ENCODE measurements at regions not wholly inside any gene's neighbourhood (a gene's known extent, or its start where the extent isn't known, plus 50 kb on each side); places are given as distances from the start of the nearest gene placed in this dataset.

DNA sequence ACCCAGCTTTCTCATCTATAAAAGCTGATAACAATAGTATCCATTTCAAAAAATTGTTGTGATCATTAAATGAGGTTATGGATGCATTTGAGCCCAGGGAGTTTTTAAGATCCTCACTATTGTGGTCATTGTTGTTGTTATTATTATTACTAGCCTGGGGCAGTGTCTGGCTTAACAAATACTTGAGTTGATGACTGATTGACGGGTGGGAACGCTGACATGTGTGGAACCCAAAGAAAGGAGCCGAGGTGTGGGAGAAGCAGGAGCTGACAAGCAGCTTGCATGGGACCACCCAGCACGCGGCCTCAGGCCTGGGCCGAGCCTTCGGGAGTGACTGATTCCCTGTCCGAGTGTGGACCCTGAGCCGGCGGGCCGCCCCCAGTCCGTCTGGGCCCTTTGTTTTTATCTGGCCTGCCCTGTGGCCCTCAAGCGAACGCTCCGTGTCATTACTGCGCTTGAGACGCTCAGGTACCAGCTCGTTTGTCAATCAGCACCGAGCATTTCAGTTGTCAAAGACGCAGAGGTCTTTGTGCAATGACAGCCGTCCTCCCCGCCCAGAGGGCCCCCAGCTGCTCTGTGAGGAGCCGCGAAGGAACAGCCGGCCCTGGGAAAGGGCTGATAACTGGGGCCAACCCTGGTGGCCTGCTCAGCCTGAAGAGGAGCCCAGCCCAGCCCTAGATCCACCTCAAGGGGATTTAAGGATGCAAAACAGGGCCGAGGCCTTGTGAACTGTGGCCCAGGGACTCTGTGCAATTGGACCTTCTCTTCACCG, 132.9 kb upstream of the FOXF1 start:
- no peak for DNase-seq

DNA sequence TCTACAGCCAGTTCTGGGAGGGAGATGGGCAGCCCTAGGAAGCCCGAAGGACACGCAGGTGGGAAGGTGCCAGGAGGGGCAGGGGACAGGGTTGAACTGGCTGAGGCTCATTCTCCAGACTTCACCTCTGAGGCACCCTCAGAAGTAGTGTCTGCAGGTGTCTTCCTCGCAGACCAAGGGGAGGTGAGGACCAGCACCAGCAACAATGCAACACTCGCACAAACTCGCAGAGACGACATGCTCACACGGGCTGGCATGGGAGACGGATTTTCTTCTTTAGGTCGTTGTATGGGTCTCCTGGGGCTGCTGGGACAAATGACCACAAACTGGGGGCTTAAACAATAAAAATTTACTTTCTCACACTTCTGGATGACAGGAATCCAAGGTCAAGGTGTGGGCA, 132.2 kb upstream of the FOXF1 start:
- no peak for DNase-seq

DNA sequence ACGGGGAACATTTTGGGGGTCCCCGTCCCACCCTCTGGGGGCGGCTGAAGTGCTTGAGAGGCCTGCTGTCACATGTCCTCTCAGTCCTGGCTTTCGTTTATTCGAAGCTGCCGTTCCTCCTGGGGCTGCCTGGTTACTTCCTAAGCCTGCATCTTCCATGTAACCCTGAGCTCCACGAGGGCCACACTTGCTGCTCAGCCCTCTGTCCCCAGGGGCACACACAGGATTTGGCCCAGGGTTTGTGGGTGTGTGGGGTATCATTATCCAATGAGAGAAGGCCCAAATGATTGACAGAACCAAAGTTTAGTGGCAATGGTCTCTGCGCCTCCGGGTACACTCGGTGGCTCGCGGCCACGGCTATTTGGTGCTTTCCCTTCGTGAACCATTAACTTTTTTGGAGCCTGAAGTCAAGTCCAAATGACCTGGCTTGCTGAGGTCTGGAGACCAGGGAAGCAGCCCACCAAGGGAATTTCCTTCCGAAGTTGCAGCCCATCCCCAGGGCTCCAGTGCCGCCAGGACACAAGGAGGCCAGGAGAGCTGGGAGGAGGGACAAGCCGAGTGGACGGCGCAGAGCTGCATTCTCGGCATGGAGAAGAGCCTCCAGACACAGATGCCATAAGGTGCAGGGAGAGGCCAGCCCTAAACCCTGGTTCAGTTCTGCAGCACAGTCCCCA, 131.4 kb upstream of the FOXF1 start:
- no peak for DNase-seq

DNA sequence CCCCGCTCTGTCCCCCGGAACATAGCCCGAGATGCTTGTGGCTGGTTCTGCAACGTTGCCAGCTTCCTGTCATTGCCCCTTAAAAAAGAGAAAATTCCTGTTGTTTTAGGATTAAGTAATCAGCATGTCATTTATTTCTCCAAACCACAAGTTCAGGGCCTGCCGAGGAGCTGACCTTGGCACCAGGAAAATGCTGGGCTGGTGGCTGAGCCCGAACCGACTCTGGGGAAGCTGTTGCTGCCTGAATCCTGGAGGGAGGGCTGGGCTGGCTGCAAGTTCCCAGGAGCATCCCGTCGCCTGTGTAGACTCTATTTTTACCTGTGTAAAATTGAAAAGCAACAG, 130.9 kb upstream of the FOXF1 start:
- no peak for DNase-seq

DNA sequence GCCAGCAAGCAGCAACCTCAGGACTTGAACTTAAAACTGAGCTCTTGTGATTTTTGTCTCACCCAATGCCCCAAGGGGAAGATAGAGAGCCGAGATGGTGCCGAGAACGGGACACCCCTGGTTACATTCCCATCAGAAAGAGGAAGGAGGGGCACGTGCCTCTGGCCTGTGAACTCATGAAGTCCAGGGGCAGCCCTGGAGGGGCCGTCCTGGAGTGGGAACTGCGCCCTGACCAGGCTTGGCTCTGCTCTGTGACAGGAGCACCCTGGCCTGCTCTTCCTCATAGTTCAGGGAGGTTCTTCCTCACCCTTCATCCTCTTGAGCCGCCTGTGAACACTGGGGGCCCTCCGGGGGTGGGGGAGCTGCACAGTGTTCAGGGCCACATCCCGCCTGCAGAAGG, 130.3 kb upstream of the FOXF1 start:
- DNase-seq, result no peak

DNA sequence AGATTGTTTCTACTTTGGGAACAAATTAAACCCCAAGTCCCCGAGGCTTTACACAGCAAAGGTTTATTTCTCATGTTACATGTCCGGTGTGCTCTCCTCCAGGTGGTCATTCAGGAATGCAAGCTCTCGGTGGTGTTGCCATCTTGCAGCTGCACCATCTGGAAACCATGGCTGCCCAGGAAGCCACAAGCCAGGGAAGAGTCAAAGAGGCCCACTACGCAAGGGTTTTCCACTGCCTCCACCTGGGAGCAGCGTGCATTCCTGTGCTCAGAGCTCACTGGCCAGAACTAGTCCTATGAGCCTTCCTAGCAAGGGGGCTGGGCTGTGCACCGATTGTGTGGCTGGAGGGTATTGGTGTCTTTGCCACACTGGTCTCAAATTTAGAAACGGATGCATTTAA, 128.8 kb upstream of the FOXF1 start:
- no peak for DNase-seq

DNA sequence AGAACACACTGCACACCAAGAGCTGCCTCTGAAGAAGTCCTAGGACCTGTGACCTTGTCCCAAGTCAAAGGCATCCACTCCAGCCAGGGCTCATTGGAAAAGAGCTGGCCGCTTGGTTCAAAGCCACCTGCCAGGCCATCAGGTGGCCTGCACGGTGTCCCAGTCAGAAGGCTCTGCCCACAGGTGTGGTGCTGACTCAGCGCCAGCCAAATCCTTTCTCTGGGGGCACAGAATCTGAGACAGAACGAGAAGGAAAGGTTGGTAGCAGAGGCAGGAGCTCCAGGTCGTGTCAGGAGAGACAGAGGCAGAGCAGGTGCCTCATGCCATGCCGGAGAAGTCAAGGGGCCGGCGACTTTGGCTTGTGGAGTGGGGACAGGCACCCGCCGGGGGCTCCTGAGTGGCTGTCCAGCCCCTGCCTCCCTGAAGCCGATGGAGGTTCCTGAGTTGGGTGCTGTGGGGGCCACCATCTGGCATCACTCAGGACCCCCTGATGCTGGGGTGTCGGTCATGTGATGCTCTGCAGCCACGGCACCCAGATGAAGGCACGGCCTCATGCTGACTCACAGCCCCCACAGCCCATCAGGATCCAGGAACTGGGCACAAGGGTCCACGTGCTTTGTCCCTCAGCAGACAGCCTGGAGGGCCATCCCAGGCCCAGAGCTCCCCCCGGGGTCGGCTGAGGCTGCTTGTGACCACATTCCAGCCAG, 128.1 kb upstream of the FOXF1 start:
- no peak for DNase-seq

DNA sequence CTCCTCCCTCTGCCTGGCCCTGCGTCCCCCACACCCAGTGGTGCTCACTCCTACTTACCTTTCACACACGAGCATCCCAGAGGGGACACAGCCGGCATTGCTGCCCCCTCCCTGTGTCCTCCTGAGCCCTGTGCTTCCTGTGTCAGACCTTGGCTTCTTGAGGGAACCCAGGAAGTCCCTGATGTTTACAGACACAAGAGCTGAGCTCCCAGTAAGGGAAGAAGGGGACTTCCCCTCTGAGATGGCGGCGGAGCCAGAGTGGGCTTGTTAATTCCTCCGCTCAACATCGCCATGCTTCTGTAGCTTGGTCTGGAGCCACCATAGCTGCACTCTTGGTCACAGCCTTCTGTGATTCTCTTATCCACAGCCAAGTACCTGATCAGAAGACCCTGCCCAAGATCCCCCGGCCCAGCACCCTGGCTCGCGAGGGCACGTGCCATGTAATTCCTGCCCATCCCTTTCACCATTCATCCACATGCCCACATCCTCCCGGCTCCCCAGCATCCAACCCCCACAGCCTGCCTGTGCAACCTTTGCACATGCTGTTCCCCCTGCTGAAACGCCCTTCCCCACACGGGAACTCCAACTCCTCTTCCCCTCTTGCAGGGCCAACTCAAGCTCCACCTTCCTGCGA, 127.4 kb upstream of the FOXF1 start:
- DNase-seq, result no peak

DNA sequence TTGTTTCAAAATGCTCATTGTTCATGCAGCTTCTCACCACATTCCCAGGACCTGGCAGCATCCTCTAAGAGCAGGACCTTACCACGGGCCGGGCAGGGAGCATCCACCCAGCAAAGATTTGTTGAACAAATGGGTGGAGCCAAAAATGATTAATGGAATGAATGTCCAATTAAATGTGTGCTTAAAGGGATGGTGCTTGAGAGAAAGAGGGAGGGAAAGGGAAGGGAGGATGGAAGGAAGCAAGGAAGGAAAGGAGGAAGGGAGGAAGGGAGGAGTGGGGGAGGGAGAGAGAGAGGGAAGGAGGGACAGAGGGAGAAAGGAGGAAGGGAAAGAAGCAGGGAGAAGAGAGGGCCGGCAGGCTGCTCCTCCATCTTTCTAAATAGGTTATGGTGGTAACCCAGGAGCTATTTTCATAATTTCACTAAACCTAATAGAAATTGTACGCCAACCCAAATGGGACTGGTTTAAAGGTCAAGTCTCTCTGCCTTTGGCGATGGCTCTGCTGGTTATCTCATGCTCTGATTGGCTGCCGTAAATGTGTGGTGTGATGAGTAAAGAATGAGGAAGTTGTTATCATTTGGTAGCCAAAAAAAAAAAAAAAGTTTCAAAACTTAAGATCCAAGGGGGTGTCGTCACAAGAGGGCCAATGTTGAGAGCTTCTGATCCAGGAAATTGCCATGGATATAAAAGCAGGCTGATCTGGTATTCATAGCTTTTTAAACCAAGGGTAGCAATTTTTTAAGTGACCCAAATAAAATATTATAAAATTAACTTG, 126.7 kb upstream of the FOXF1 start:
- DNase-seq, result no peak

DNA sequence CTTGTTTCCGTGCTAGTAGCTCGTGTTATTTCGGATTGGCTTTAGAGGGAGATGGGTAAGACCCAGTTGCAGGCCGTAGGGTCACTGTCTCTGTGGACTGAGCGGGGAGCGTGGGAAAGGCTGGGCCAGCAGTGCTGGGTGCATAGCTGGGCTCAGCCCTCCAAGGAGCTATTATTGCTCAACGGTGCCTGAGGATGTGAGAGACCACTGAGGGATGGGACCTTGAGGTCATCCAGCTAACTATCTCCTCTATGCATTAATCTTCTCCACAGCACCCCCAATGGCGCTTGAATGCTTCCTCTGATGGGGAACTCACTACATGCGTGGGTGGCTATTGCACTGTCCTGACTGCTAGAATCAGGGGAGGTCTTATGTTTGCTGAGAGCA, 126.1 kb upstream of the FOXF1 start:
- DNase-seq, result no peak

DNA sequence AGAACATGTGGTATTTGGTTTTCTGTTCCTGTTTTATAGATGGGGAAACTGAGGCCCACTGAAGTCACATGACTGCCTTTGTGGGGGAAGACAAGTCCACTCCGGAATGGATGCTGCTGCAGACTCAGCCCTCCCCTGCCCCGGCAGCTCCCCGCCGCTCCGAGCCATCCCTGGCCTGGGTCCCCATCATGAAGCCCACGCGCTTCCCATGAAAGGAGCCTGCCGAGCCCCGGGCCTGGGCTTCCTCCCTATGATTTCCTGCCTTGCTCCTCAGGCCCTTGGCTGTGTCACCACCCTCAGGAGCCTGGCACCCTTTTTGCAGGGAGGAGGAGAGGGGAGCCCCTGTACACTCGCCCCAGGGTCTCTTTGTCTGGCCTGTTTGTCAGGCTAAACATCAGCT, 125.3 kb upstream of the FOXF1 start:
- no peak for DNase-seq

DNA sequence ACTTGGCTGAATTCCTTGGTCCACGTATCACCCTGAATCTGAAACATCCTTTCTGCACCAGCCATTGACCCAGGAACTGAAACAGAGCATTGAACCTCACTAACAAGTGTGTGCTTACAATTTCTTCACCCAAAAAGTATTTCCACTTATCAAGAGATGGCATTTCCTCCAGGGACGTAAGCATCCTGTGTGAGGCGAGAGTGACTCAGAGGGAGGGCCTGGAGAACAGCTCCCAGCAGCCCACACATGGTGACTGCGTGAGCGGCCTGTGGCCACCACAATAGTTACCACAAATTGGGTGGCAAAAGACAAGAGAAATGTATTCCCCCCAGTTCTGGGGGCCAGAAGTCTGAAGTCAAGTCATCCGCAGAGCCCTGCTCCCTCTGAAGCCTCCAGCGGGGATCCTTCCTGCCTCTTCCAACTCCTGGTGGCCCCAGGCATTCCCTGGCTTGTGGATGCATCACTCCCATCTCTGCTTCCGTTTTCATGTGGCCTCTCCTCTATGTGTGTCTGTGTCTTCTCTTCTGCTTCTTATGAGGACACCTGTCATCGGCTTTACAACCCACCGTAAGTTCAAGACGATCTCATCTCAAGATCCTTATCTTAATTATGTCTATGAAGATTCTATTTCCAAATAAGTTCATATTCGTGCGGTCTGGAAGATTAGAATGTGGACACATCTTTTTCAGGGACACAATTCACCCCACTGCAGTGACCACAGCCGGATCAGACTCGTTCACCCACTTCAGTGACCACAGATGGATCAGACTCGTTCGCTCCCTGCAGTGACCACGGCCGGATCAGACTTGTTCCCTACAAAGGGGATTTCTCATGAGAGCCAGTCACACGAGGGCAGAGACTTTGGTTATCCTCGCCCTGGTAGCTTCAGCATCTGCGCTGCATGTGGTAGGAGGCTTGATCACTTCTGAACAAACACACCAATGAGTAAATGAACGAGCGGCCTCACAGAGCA, 122.6 kb upstream of the FOXF1 start:
- no peak for DNase-seq

DNA sequence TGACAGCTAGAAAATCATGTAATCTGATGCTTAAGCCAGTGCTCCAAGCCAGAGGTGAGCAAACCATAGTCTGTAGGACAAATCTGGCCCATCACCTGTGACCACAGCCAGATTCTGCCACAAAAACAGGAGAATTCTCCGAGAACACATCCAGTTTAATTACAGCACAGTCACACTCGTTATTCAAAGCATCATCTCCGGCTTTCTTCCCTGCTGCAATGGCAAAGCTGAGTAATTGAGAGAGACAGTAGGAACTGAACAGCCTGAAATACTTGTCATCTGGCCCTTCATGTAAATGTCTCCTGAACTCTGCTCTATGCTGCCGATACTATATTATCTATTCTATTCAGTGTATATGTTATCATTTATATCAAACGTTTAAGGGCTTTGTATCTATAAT, 121.4 kb upstream of the FOXF1 start:
- no peak for DNase-seq

DNA sequence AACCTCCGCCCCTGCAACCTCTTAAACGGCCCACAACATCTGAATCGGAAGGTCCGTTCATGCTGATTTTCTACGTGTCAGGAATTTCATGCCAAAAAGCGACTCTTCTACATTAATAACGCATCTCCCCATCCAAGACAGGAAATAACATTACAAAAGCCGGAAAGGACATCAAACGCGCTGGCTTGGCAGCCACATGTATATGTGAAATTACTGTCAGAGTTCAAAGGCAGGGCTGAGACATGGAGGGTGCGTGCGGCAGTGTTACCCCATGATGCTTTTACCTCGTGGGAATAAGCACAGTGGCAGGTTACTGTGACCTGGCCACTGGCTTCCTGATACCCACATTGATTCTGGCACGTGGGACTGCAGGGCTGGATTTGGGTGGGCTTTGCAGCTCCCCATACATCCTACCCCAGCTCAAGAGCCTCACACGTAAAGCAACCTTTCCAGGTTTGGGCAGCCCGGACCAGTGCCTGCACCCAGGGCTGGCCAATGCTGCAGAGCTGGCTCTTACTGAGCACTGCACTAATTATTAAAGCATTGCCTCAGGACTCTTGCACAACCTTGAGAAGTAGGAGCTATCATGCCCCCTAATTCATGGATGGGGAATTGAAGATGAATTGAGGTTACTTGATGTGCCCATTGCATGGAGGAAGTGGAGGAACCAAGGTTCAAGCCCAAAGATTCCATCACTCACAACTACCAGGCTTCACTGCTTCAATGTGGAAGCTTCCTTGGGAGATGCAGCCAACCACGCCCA, 120.6 kb upstream of the FOXF1 start:
- DNase-seq, result no peak

DNA sequence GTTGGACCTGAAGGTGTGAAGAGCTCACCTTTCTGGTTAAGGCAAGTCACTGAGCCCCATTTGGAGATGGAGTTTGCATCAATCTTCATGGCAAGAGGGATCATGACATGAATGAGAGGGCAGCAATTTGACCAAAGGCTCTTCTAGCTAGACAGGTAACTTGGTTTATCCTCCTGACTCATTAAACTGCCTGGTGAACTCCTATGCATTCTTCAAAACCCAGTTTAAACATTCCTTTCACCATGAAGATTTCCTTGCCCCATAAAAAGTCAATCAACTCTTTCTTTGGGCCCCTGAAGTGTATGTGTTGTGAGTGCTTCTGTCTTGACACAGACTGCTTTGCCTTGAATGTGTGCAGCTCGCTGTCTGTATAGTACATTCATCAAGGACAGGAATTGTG, 120.0 kb upstream of the FOXF1 start:
- no peak for DNase-seq

DNA sequence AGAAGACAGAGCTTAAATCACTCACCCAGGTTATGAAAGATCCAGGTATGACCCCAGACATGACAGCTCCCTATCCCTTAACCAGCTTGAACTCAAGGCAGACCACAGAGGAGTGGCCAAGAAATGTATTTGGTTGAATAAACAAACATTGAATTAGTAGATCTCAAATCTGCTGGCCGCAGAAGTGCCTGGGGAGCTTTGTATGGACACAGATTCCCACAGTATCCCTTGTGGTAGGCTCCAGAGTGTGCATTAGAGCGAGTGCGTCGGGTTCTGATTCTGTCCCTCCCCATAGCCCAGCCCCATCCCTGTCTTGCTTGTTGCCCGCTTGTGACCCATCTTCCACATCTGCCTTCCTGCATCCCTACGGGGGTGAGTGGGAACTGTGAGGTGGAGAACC, 118.8 kb upstream of the FOXF1 start:
- DNase-seq, result no peak

DNA sequence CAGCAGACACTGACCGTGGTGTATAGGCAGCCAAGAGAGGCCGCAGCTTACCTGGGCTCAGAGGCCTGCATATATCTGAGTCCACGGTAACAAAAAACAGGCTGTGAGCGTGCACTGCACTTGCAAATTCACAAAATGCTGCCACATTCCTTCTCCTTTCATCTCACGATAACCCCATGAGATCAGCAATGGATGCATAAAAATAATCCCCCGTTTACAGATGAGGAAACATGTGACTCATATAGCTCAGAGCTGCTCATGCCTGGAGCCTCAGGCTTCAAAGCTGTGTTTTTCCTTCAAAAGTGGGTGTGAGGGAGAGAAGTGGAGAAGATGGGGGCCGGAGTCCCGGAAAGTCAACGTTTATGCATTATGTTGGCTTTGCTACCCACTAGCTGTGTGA, 118.3 kb upstream of the FOXF1 start:
- no peak for DNase-seq

DNA sequence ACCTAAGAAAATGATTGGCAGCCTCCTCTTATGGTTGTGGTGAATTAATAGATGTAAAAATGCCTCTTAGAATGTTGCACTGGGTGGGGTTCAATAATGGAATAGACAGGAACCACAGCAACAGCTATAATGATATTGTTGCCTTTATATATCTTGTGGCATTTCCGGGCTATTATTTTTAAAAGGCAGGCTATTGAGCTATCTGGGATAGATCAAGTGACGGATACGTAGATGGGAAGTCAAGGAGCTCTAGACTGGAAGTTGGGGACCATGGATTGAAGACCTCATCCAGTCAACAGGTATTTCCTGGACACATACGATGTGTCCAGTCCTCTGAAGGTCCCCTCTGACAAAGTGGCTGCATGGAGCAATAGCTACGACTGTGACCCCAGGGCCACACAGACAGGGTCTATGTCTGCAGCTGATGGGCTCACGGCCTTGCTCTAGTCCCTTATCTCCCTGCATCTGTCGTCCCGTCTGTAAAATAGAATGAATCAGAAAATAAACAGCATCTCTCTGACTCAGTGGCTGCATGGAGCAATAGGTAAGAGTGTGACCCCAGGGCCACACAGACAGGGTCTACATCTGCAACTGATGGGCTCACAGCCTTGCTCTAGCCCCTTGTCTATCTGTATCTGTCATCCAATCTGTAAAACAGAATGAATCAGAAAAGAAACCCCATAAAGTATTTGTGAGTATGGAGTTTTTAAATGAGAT, 117.7 kb upstream of the FOXF1 start:
- no peak for DNase-seq

DNA sequence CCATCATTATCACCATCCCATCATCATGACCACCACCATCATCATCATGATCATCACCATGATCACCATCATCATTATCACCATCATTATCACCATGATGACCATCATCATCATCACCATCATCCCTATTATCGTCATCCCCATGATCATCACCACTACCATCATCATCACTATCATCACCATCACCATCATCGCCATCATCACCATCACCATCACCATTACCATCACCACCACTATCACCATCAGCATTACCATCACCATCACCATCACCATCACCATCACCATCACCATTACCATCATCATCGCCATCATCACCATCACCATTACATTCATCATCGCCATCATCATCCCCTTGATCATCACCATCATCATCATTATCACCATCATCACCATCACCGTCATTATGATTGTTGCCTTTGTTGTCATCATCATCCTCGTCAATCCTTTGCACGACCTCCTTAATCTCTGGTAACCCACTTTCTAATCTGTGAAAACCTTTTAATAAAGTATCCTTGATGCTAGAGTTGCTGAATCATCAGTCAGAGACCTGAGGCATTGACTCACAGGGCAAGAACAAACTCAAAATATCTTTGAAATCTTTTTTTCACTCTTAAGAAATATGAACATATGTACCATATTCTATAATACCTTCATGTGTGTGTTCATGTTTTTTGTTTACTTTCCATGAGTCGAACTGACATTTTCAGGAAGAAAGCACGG, 116.3 kb upstream of the FOXF1 start:
- no peak for DNase-seq

DNA sequence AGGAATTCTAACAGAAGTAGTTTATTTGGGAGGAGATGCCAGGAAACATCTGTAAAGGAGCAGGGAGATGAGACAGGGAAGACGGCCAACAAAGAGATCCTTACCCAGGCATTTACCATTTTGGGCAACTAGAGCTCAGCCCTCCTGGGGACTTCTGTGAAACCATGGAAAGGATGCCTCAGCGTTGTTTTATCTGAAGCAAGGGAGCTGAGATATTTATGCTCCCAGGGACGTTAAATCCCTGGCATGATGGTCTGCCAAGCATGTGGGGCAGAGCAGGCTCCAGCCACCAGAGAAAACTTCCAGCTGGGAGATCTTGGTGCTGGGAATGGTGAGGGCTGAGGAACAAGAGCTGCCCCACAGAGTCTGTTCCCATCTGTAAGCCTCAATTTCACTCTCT, 114.8 kb upstream of the FOXF1 start:
- DNase-seq, result no peak

Measured in stimulated activated naive CD4-positive, alpha-beta T cell treated with Interleukin-2 at 50 U/mL for 16 hours (primary cell).